ENCODE measurements at regions not wholly inside any gene's neighbourhood (a gene's known extent, or its start where the extent isn't known, plus 50 kb on each side); places are given as distances from the start of the nearest gene placed in this dataset.

GRCh38 chr9:23120630-23121029 lies 674.0 kb downstream of the DMRTA1 start:
- Histone ChIP-seq H3K4me1 (no peaks in the 10 kb centered on the region), H3K36me3 (no peaks in the 10 kb centered on the region), H3K9me3 (no peaks in the 10 kb centered on the region), H3K27me3 (no peaks in the 10 kb centered on the region), H3K4me3 (no peak overlapping the region), H3K27ac (no peak overlapping the region)
- DNase-seq, result no peak
- no peak for ATAC-seq
- TF ChIP-seq POLR2A (IDR thresholded peaks at IDR 0.05), result no peak
- TF ChIP-seq, protein P1, sequence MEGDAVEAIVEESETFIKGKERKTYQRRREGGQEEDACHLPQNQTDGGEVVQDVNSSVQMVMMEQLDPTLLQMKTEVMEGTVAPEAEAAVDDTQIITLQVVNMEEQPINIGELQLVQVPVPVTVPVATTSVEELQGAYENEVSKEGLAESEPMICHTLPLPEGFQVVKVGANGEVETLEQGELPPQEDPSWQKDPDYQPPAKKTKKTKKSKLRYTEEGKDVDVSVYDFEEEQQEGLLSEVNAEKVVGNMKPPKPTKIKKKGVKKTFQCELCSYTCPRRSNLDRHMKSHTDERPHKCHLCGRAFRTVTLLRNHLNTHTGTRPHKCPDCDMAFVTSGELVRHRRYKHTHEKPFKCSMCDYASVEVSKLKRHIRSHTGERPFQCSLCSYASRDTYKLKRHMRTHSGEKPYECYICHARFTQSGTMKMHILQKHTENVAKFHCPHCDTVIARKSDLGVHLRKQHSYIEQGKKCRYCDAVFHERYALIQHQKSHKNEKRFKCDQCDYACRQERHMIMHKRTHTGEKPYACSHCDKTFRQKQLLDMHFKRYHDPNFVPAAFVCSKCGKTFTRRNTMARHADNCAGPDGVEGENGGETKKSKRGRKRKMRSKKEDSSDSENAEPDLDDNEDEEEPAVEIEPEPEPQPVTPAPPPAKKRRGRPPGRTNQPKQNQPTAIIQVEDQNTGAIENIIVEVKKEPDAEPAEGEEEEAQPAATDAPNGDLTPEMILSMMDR (IDR thresholded peaks at IDR 0.05 in 4 of 5, conservative IDR thresholded peaks at IDR 0.05 in 1 of 5), result no peak
- in situ Hi-C loops (cut with MboI; ENCODE audit: low sequenced_read_pairs in 4 of 4) (no loop called here), intact Hi-C loops (cut with DNase I; ENCODE audit: low total_unique reads) (no loop called here)

GRCh38 chr9:23123048-23123632 lies 676.5 kb downstream of the DMRTA1 start:
- DNase-seq (no peak), ATAC-seq (no peak)
- no peak for TF ChIP-seq POLR2A (IDR thresholded peaks at IDR 0.05)
- TF ChIP-seq, protein P1 (IDR thresholded peaks at IDR 0.05 in 4 of 5, conservative IDR thresholded peaks at IDR 0.05 in 1 of 5), result peak in 2 of 5 experiments; percentile 30 to 40
- Histone ChIP-seq H3K4me3 (no peak overlapping the region), H3K27ac (no peak overlapping the region), H3K27me3 (no peaks in the 10 kb centered on the region), H3K36me3 (no peaks in the 10 kb centered on the region), H3K9me3 (no peaks in the 10 kb centered on the region), H3K4me1 (no peaks in the 10 kb centered on the region)
- in situ Hi-C loops (cut with MboI; ENCODE audit: low sequenced_read_pairs in 4 of 4) (no loop called here), intact Hi-C loops (cut with DNase I; ENCODE audit: low total_unique reads) (no loop called here)

- Histone ChIP-seq H3K27ac (no peak overlapping the region), H3K4me3 (no peak overlapping the region), H3K9me3 (no peaks in the 10 kb centered on the region), H3K27me3 (peaks cover 0 to 2% (median 0%) of the 10 kb centered on the region in 3 donors), H3K4me1 (no peaks in the 10 kb centered on the region), H3K36me3 (no peaks in the 10 kb centered on the region)
- intact Hi-C loops (cut with DNase I; ENCODE audit: low total_unique reads) (no loop called here), in situ Hi-C loops (cut with MboI; ENCODE audit: low sequenced_read_pairs in 4 of 4) (no loop called here)
- no peak for TF ChIP-seq POLR2A (IDR thresholded peaks at IDR 0.05)
- TF ChIP-seq, protein P1 (IDR thresholded peaks at IDR 0.05 in 4 of 5, conservative IDR thresholded peaks at IDR 0.05 in 1 of 5), result no peak
- ATAC-seq (no peak), DNase-seq (no peak)
These were observed 680.6 kb downstream of the ELAVL2 start for GRCh38 chr9:23145467-23145866.

- H3K36me3 ChIP-seq, result no peaks in the 10 kb centered on the region
- DNase-seq (no peak), ATAC-seq (no peak)
- no peak for TF ChIP-seq POLR2A (IDR thresholded peaks at IDR 0.05)
- TF ChIP-seq, protein P1 (IDR thresholded peaks at IDR 0.05 in 4 of 5, conservative IDR thresholded peaks at IDR 0.05 in 1 of 5), result no peak
- no peaks in the 10 kb centered on the region for H3K4me1 ChIP-seq
- H3K4me3 ChIP-seq, result no peak overlapping the region
- intact Hi-C loops (cut with DNase I; ENCODE audit: low total_unique reads), result no loop called here
- no peak overlapping the region for H3K27ac ChIP-seq
- in situ Hi-C loops (cut with MboI; ENCODE audit: low sequenced_read_pairs in 4 of 4), result no loop called here
- no peaks in the 10 kb centered on the region for H3K27me3 ChIP-seq
- H3K9me3 ChIP-seq, result no peaks in the 10 kb centered on the region
These were observed 673.0 kb downstream of the ELAVL2 start for GRCh38 chr9:23153058-23153457.

- no peak for TF ChIP-seq POLR2A (IDR thresholded peaks at IDR 0.05)
- TF ChIP-seq, protein P1 (IDR thresholded peaks at IDR 0.05 in 4 of 5, conservative IDR thresholded peaks at IDR 0.05 in 1 of 5), result no peak
- intact Hi-C loops (cut with DNase I; ENCODE audit: low total_unique reads) (no loop called here), in situ Hi-C loops (cut with MboI; ENCODE audit: low sequenced_read_pairs in 4 of 4) (no loop called here)
- Histone ChIP-seq H3K9me3 (no peaks in the 10 kb centered on the region), H3K27ac (no peak overlapping the region), H3K27me3 (no peaks in the 10 kb centered on the region), H3K4me3 (no peak overlapping the region), H3K4me1 (no peaks in the 10 kb centered on the region), H3K36me3 (no peaks in the 10 kb centered on the region)
- ATAC-seq (no peak), DNase-seq (no peak)
These were observed 665.5 kb downstream of the ELAVL2 start for GRCh38 chr9:23160491-23160890.

Measured in gastrocnemius medialis (tissue), 4 donors.